GM12878 (cell line): ENCODE measurements at regions not wholly inside any gene's neighbourhood (a gene's known extent, or its start where the extent isn't known, plus 50 kb on each side); places are given as distances from the start of the nearest gene placed in this dataset.

ENCODE experiments used
- BCL3 ChIP-seq: IDR thresholded peaks from 2 replicates; pipeline ENCODE4 v1.6.1; 2011; ENCODE audit warnings: borderline replicate concordance, low read depth, mild to moderate bottlenecking, moderate library complexity, low read length; ENCODE audit not compliant: insufficient read depth, poor library complexity, severe bottlenecking
- CBFB ChIP-seq: IDR thresholded peaks from 2 replicates; pipeline ENCODE4 v1.6.1; 2016; ENCODE audit warnings: antibody characterized with exemption, low read depth
- CHD2 ChIP-seq: IDR thresholded peaks from 2 replicates; pipeline ENCODE4 v1.6.1; 2011; ENCODE audit warnings: low read depth, low read length, improper control_type of control experiment, borderline replicate concordance
- CTCF ChIP-seq, 3 experiments: IDR thresholded peaks in 2 of 3; conservative IDR thresholded peaks in 1 of 3; 2 replicates each; pipeline ENCODE4 v1.5.1; 2011; ENCODE audit warnings: low read depth in 3 of 3, low read length in 3 of 3, mild to moderate bottlenecking in 3 of 3, control low read depth in 2 of 3, moderate library complexity in 2 of 3, inconsistent platforms in 1 of 3, mixed read lengths in 1 of 3; ENCODE audit not compliant: control insufficient read depth in 2 of 3, insufficient read depth in 1 of 3; ENCODE audit errors: extremely low read depth in 1 of 3
- E2F8 ChIP-seq: fragments of 450-650 bp; IDR thresholded peaks from 2 replicates; pipeline ENCODE4 v1.6.1; 2018; ENCODE audit warnings: mild to moderate bottlenecking, low read depth, moderate library complexity; ENCODE audit not compliant: partially characterized antibody
- POLR2A ChIP-seq: IDR thresholded peaks from 2 replicates; pipeline ENCODE4 v1.6.1; 2011; ENCODE audit warnings: low read depth, mild to moderate bottlenecking, low read length
- POLR2AphosphoS5 ChIP-seq: IDR thresholded peaks from 2 replicates; pipeline ENCODE4 v1.6.1; 2011; ENCODE audit warnings: mild to moderate bottlenecking, low read length, inconsistent platforms
- SMAD1 ChIP-seq: fragments of 450-650 bp; IDR thresholded peaks from 2 replicates; pipeline ENCODE4 v1.6.1; 2018; ENCODE audit warnings: mild to moderate bottlenecking, low read depth; ENCODE audit not compliant: partially characterized antibody
- ZBTB33 ChIP-seq: fragments of 450-650 bp; IDR thresholded peaks from 2 replicates; pipeline ENCODE4 v1.6.1; 2017; ENCODE audit warnings: mild to moderate bottlenecking
- ZNF384 ChIP-seq: IDR thresholded peaks from 2 replicates; pipeline ENCODE4 v1.6.1; 2012; ENCODE audit warnings: low read depth, mild to moderate bottlenecking, low read length, improper control_type of control experiment, borderline replicate concordance
- ZZZ3 ChIP-seq: IDR thresholded peaks from 2 replicates; pipeline ENCODE4 v1.6.1; 2011; ENCODE audit warnings: low read depth; ENCODE audit not compliant: control insufficient read depth, insufficient read length

- TF ChIP-seq BCL3 (no peak), CTCF (IDR thresholded peaks at IDR 0.05 in 2 of 3, conservative IDR thresholded peaks at IDR 0.05 in 1 of 3; ENCODE audit: control insufficient read depth in 2 of 3, extremely low read depth in 1 of 3, insufficient read depth in 1 of 3, low read depth in 3 of 3, low read length in 3 of 3) (no peak), ZNF384 (no peak), E2F8 (no peak), CBFB (no peak), SMAD1 (no peak), CHD2 (no peak), ZZZ3 (no peak), ZBTB33 (no peak), POLR2A (no peak), POLR2AphosphoS5 (no peak)
Observed at GRCh38 chr14:53605562-53605961, 351.1 kb downstream of the BMP4 start.
